ENCODE measurements at regions not wholly inside any gene's neighbourhood (a gene's known extent, or its start where the extent isn't known, plus 50 kb on each side); places are given as distances from the start of the nearest gene placed in this dataset.

DNA sequence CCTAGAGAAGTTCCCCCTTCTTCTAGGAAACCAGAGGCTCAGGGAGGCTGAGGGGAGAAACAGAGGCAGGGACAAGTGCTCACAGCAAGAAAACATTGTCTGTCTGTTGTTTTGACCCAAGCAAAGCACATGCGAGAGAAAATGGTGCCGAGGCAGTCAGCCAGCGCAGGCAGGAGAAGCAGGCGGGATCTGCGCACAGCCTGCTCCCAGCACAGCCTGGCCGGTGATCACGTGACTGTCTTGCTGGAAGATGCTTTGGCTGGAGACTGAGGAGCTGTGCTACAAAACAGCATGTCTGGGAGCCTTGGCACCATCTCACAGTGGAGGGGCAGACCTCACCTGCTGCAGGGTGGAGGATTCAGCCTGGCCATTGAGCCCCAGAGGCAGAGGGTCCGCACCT, 93.7 kb upstream of the MYCN start:
- no peak overlapping the region for H3K4me3 ChIP-seq (ENCODE audit: low read length)
- DNase-seq (ENCODE audit: low read depth) = no peak
- TF ChIP-seq, protein P1, sequence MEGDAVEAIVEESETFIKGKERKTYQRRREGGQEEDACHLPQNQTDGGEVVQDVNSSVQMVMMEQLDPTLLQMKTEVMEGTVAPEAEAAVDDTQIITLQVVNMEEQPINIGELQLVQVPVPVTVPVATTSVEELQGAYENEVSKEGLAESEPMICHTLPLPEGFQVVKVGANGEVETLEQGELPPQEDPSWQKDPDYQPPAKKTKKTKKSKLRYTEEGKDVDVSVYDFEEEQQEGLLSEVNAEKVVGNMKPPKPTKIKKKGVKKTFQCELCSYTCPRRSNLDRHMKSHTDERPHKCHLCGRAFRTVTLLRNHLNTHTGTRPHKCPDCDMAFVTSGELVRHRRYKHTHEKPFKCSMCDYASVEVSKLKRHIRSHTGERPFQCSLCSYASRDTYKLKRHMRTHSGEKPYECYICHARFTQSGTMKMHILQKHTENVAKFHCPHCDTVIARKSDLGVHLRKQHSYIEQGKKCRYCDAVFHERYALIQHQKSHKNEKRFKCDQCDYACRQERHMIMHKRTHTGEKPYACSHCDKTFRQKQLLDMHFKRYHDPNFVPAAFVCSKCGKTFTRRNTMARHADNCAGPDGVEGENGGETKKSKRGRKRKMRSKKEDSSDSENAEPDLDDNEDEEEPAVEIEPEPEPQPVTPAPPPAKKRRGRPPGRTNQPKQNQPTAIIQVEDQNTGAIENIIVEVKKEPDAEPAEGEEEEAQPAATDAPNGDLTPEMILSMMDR (conservative IDR thresholded peaks at IDR 0.05; ENCODE audit: low read length) = no peak

DNA sequence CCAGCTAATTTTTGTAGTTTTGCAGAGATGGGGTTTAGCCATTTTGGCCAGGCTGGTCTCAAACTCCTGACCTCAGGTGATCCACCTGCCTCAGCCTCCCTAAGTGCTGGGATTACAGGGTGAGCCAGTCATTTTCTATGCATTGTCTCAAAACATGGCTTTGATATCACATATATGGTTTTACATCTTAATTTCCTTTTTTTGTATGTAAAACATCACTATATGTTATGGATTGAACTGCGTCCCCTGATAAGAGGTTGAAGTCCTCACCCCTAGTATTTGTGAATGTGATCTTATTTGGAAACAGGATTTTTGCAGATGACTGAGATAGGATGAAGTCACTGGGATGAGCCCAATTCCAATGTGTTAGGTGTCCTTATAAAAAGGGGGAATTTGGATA, 89.8 kb upstream of the MYCN start:
- DNase-seq (ENCODE audit: low read depth) = no peak
- no peak overlapping the region for H3K4me3 ChIP-seq (ENCODE audit: low read length)
- TF ChIP-seq, protein P1 (conservative IDR thresholded peaks at IDR 0.05; ENCODE audit: low read length) = no peak

GRCh38 chr2:15851076-15851693, 89.2 kb upstream of the MYCN start:
- no peak overlapping the region for H3K4me3 ChIP-seq (ENCODE audit: low read length)
- TF ChIP-seq, protein P1 (conservative IDR thresholded peaks at IDR 0.05; ENCODE audit: low read length) = no peak
- DNase-seq (ENCODE audit: low read depth) = no peak

- TF ChIP-seq, protein P1 (conservative IDR thresholded peaks at IDR 0.05; ENCODE audit: low read length) = no peak
- no peak overlapping the region for H3K4me3 ChIP-seq (ENCODE audit: low read length)
- DNase-seq (ENCODE audit: low read depth) = no peak
Measured at GRCh38 chr2:15852811-15853210, 87.5 kb upstream of the MYCN start.

GRCh38 chr2:15853903-15854302, 86.4 kb upstream of the MYCN start:
- TF ChIP-seq, protein P1 (conservative IDR thresholded peaks at IDR 0.05; ENCODE audit: low read length) = no peak
- no peak for DNase-seq (ENCODE audit: low read depth)
- H3K4me3 ChIP-seq (ENCODE audit: low read length) = no peak overlapping the region

DNA sequence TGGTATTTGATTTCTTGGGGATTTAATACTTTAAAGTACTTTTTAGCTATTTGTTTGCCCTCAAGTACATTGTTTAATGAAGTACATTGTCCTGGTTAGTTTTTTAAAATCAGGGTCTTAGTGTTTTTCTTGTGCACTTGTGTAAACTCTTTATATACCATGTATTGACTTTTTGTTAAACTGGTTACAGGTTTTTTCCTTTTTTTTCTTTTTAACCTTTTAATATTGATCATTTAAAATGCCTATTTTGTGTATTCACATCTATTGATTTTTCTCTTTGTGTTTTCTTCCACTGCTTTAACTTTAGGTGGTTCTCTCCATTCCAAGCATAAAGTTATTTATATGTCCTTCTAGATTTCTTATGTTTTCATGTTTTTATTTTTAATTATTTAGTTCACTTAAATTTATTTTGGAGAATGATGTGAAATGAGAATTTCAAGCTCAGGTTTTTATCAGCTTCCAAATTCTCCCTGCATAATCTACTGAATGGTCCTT, 84.5 kb upstream of the MYCN start:
- no peak overlapping the region for H3K4me3 ChIP-seq (ENCODE audit: low read length)
- no peak for DNase-seq (ENCODE audit: low read depth)
- TF ChIP-seq, protein P1 (conservative IDR thresholded peaks at IDR 0.05; ENCODE audit: low read length) = no peak

- DNase-seq (ENCODE audit: low read depth) = no peak
- TF ChIP-seq, protein P1 (conservative IDR thresholded peaks at IDR 0.05; ENCODE audit: low read length) = no peak
- H3K4me3 ChIP-seq (ENCODE audit: low read length) = no peak overlapping the region
Measured at GRCh38 chr2:15856318-15856717, 84.0 kb upstream of the MYCN start.

Data from AG10803 (cell line).